ENCODE measurements at regions not wholly inside any gene's neighbourhood (a gene's known extent, or its start where the extent isn't known, plus 50 kb on each side); places are given as distances from the start of the nearest gene placed in this dataset.

DNA sequence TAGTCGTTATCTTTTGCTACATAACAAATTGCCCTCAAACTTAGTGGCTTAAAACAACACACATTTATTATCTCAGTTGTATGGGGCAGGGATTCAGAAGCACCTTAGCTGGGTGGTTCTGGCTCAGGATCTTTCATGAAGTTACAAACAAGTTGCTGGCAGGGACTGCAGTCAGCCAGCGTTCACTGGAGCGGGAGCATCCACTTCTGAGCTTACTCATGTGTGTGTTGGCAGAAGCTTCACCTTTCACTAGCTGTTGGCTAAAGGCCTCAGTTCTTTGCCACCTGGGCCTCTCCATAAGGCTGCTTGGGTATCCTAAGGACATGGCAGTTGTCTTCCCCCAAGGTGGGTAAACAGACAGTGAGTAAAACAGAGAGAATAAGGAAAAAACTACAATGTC lies 365.7 kb downstream of the RPS29 start:
- no peak for DNase-seq (ENCODE audit: extremely low read depth, low read depth)
- H3K4me3 ChIP-seq (replicated peaks; ENCODE audit: low read depth, low read length): no peak overlapping the region
- TF ChIP-seq, protein P1, sequence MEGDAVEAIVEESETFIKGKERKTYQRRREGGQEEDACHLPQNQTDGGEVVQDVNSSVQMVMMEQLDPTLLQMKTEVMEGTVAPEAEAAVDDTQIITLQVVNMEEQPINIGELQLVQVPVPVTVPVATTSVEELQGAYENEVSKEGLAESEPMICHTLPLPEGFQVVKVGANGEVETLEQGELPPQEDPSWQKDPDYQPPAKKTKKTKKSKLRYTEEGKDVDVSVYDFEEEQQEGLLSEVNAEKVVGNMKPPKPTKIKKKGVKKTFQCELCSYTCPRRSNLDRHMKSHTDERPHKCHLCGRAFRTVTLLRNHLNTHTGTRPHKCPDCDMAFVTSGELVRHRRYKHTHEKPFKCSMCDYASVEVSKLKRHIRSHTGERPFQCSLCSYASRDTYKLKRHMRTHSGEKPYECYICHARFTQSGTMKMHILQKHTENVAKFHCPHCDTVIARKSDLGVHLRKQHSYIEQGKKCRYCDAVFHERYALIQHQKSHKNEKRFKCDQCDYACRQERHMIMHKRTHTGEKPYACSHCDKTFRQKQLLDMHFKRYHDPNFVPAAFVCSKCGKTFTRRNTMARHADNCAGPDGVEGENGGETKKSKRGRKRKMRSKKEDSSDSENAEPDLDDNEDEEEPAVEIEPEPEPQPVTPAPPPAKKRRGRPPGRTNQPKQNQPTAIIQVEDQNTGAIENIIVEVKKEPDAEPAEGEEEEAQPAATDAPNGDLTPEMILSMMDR (IDR thresholded peaks at IDR 0.05; ENCODE audit: low read depth, low read length, missing control alignments): no peak

GRCh38 chr14:49218436-49219092 lies 367.6 kb downstream of the RPS29 start:
- DNase-seq (ENCODE audit: extremely low read depth, low read depth): no peak
- TF ChIP-seq, protein P1 (IDR thresholded peaks at IDR 0.05; ENCODE audit: low read depth, low read length, missing control alignments): no peak
- H3K4me3 ChIP-seq (replicated peaks; ENCODE audit: low read depth, low read length): no peak overlapping the region

- H3K4me3 ChIP-seq (replicated peaks; ENCODE audit: low read depth, low read length): no peak overlapping the region
- DNase-seq (ENCODE audit: extremely low read depth, low read depth): no peak
- TF ChIP-seq, protein P1 (IDR thresholded peaks at IDR 0.05; ENCODE audit: low read depth, low read length, missing control alignments): no peak
Observed at GRCh38 chr14:49212721-49213120, 373.5 kb downstream of the RPS29 start.

DNA sequence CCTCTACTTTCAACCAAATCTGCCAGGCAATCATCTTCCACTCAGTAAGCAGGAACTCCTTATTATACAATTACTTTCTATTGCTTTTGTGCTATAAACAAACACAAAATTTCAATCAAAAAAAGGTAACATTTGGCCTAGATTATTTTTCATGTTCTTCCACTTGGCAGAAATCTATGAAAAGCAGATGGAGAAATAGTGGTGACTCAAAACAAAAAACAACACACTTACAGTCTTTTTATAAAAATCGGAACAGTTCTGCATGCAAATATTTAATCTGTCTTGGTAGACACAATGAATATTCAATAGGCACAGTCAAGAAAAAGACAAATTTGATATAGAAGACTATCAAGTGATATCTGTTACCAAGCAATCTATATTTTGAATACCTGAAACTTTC lies 376.8 kb downstream of the RPS29 start:
- no peak for DNase-seq (ENCODE audit: extremely low read depth, low read depth)
- no peak overlapping the region for H3K4me3 ChIP-seq (replicated peaks; ENCODE audit: low read depth, low read length)
- TF ChIP-seq, protein P1 (IDR thresholded peaks at IDR 0.05; ENCODE audit: low read depth, low read length, missing control alignments): no peak

- no peak overlapping the region for H3K4me3 ChIP-seq (replicated peaks; ENCODE audit: low read depth, low read length)
- TF ChIP-seq, protein P1 (IDR thresholded peaks at IDR 0.05; ENCODE audit: low read depth, low read length, missing control alignments): no peak
- no peak for DNase-seq (ENCODE audit: extremely low read depth, low read depth)
Observed at GRCh38 chr14:49206828-49207227, 379.4 kb downstream of the RPS29 start.

GRCh38 chr14:49203676-49204075 lies 382.5 kb downstream of the RPS29 start:
- no peak overlapping the region for H3K4me3 ChIP-seq (replicated peaks; ENCODE audit: low read depth, low read length)
- TF ChIP-seq, protein P1 (IDR thresholded peaks at IDR 0.05; ENCODE audit: low read depth, low read length, missing control alignments): no peak
- DNase-seq (ENCODE audit: extremely low read depth, low read depth): no peak

DNA sequence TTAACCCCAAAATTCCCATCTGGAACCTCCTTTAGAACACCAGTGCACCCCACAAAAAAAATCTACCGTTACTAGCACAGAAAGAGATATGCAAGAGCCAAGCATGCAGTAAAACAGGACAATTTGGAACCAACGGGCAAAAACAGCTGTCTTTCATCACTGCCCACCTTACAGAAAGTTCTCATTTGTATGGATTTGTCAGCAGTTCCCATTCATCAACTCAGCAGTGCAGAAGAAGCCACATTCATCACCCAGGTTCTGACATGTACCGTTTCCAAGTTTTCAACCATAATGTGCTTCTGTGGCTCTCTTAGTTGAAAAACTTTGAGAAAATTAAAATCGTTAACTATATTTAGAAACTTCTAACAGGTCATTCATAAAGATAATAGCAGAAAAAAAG lies 387.0 kb downstream of the RPS29 start:
- no peak overlapping the region for H3K4me3 ChIP-seq (replicated peaks; ENCODE audit: low read depth, low read length)
- TF ChIP-seq, protein P1 (IDR thresholded peaks at IDR 0.05; ENCODE audit: low read depth, low read length, missing control alignments): no peak
- no peak for DNase-seq (ENCODE audit: extremely low read depth, low read depth)
